Activated CD4-positive, alpha-beta T cell treated with anti-CD3 and anti-CD28 coated beads, Interleukin-2, amount 50 U/mL, for 16 hours (primary cell): ENCODE measurements at regions not wholly inside any gene's neighbourhood (a gene's known extent, or its start where the extent isn't known, plus 50 kb on each side); places are given as distances from the start of the nearest gene placed in this dataset.

ENCODE experiments used
- DNase-seq: peaks from one replicate; pipeline ENCODE4 v3.0.0-alpha.2; 2020

- no peak for DNase-seq
Measured at GRCh38 chr13:34862311-34862710, 79.8 kb upstream of the NBEA start.

GRCh38 chr13:34862716-34863115 lies 79.4 kb upstream of the NBEA start:
- no peak for DNase-seq

GRCh38 chr13:34863360-34864135 lies 78.5 kb upstream of the NBEA start:
- no peak for DNase-seq

GRCh38 chr13:34864671-34865070 lies 77.4 kb upstream of the NBEA start:
- DNase-seq: no peak

- DNase-seq: peak; percentile 1
Measured at GRCh38 chr13:34867590-34867989, 74.5 kb upstream of the NBEA start.

GRCh38 chr13:34868733-34869132 lies 73.3 kb upstream of the NBEA start:
- DNase-seq: no peak

- no peak for DNase-seq
Measured at GRCh38 chr13:34869696-34870095, 72.4 kb upstream of the NBEA start.

GRCh38 chr13:34878329-34878728 lies 63.7 kb upstream of the NBEA start:
- no peak for DNase-seq

- DNase-seq: no peak
Measured at GRCh38 chr13:34879851-34880250, 62.2 kb upstream of the NBEA start.

- DNase-seq: no peak
Measured at GRCh38 chr13:34881494-34881893, 60.6 kb upstream of the NBEA start.

GRCh38 chr13:34883396-34883795 lies 58.7 kb upstream of the NBEA start:
- DNase-seq: no peak

GRCh38 chr13:34884366-34884765 lies 57.7 kb upstream of the NBEA start:
- no peak for DNase-seq

- DNase-seq: no peak
Measured at GRCh38 chr13:34886121-34886875, 55.8 kb upstream of the NBEA start.

- no peak for DNase-seq
Measured at GRCh38 chr13:34886987-34887386, 55.1 kb upstream of the NBEA start.
